ENCODE measurements at regions not wholly inside any gene's neighbourhood (a gene's known extent, or its start where the extent isn't known, plus 50 kb on each side); places are given as distances from the start of the nearest gene placed in this dataset.

- no peaks in the 10 kb centered on the region for H3K4me1 Mint-ChIP-seq (ENCODE audit: low read depth in 2 of 2)
- no peak overlapping the region for H3K27ac Mint-ChIP-seq
- peaks cover 3% of the 10 kb centered on the region for H3K9me3 Mint-ChIP-seq
- H3K27me3 Mint-ChIP-seq, result no peaks in the 10 kb centered on the region
- DNase-seq (ENCODE audit: low spot score) (no peak), ATAC-seq (no peak)
- no peaks in the 10 kb centered on the region for H3K36me3 Mint-ChIP-seq
- H3K4me3 Mint-ChIP-seq, result no peak overlapping the region
Measured at GRCh38 chr11:127478826-127479225, 478.3 kb upstream of the KIRREL3 start.

DNA sequence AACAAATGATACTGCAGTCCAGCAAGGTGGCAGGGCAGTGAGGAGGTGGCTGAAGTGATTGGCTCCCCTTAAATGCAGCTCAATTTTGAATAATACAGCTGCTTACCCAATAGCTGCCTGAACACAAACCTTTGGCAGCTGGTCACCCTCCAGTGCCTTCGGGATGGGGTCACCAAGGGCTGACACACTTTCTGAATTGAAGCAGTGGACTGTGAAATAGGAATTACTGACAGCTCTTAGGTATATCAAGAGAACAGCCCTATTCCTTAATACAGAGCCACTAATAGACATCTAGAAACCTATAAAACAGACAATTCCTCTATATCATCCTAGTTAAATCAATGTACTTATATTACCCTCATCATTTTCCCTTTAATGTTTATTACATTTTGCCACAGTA is 474.2 kb upstream of the KIRREL3 start:
- DNase-seq (ENCODE audit: low spot score) (no peak), ATAC-seq (no peak)
- H3K9me3 Mint-ChIP-seq, result peaks cover 3% of the 10 kb centered on the region
- no peaks in the 10 kb centered on the region for H3K27me3 Mint-ChIP-seq
- H3K4me1 Mint-ChIP-seq (ENCODE audit: low read depth in 2 of 2), result no peaks in the 10 kb centered on the region
- no peaks in the 10 kb centered on the region for H3K36me3 Mint-ChIP-seq
- H3K4me3 Mint-ChIP-seq, result no peak overlapping the region
- no peak overlapping the region for H3K27ac Mint-ChIP-seq

- no peak overlapping the region for H3K4me3 Mint-ChIP-seq
- peak in 1 of 2 donors; percentile 36 for ATAC-seq
- no peak for DNase-seq (ENCODE audit: low spot score)
- H3K9me3 Mint-ChIP-seq, result no peaks in the 10 kb centered on the region
- H3K36me3 Mint-ChIP-seq, result no peaks in the 10 kb centered on the region
- no peaks in the 10 kb centered on the region for H3K27me3 Mint-ChIP-seq
- H3K4me1 Mint-ChIP-seq (ENCODE audit: low read depth in 2 of 2), result no peaks in the 10 kb centered on the region
- H3K27ac Mint-ChIP-seq, result no peak overlapping the region
Measured at GRCh38 chr11:127472505-127472904, 471.9 kb upstream of the KIRREL3 start.

DNA sequence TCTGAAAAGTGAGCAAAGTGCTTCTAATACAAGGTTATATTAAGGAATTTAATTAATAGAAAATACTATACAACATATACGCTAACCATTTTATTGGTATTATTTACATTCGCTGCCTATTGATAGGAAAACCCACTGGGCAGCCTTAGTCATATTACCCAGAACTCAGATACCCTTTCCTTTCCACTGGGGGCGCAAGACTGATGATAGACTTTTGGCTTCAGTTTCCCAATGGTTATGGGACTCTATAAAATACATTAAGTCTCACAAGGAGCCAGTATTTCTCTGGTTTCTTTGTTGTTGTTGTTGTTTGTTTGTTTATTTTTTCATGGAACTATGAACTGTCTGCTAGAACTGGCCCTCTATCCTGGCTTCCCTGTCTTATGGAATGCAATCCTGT is 471.1 kb upstream of the KIRREL3 start:
- H3K9me3 Mint-ChIP-seq, result no peaks in the 10 kb centered on the region
- ATAC-seq (no peak), DNase-seq (ENCODE audit: low spot score) (no peak)
- no peak overlapping the region for H3K27ac Mint-ChIP-seq
- H3K36me3 Mint-ChIP-seq, result no peaks in the 10 kb centered on the region
- no peaks in the 10 kb centered on the region for H3K4me1 Mint-ChIP-seq (ENCODE audit: low read depth in 2 of 2)
- no peak overlapping the region for H3K4me3 Mint-ChIP-seq
- no peaks in the 10 kb centered on the region for H3K27me3 Mint-ChIP-seq

DNA sequence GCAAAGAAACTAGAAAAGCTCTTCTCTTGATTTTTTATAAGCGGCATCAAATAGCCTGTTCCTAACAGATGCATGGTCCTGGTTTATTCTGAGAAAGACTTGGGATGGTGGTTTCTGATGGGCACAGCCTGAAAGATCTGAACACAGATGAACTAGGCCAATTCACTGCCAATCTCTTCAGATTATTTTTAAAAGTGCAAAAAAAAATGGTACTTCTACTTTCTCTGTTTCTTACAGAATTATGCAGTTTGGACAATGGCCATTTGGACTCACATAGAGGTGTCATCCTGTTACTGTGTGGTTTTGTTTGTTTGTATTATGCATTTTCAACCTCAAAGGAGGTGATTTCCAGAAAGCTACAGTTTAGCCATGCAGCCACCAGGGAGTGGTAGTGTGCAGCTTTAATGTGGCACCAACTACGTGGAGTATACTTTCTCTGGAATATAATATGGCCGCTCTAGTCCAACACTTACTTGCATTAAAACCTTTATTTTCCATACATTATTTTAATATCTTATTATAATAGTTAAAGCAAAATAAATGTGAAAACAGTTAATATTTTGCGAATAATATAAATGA is 469.8 kb upstream of the KIRREL3 start:
- no peak for ATAC-seq
- no peaks in the 10 kb centered on the region for H3K36me3 Mint-ChIP-seq
- DNase-seq (ENCODE audit: low spot score), result no peak
- H3K9me3 Mint-ChIP-seq, result no peaks in the 10 kb centered on the region
- no peaks in the 10 kb centered on the region for H3K27me3 Mint-ChIP-seq
- no peak overlapping the region for H3K4me3 Mint-ChIP-seq
- no peak overlapping the region for H3K27ac Mint-ChIP-seq
- H3K4me1 Mint-ChIP-seq (ENCODE audit: low read depth in 2 of 2), result no peaks in the 10 kb centered on the region

- Mint-ChIP-seq H3K9me3 (no peaks in the 10 kb centered on the region), H3K4me1 (ENCODE audit: low read depth in 2 of 2) (no peaks in the 10 kb centered on the region), H3K27me3 (peaks cover 0 to 12% of the 10 kb centered on the region in 2 donors), H3K36me3 (no peaks in the 10 kb centered on the region), H3K27ac (no peak overlapping the region), H3K4me3 (no peak overlapping the region)
- DNase-seq (ENCODE audit: low spot score) (no peak), ATAC-seq (no peak)
Measured at GRCh38 chr11:127464325-127464724, 463.8 kb upstream of the KIRREL3 start.

GRCh38 chr11:127462065-127462344 is 461.4 kb upstream of the KIRREL3 start:
- DNase-seq (ENCODE audit: low spot score), result no peak
- Mint-ChIP-seq H3K4me3 (no peak overlapping the region), H3K4me1 (ENCODE audit: low read depth in 2 of 2) (no peaks in the 10 kb centered on the region), H3K9me3 (no peaks in the 10 kb centered on the region), H3K36me3 (no peaks in the 10 kb centered on the region), H3K27ac (no peak overlapping the region), H3K27me3 (peaks cover 0 to 12% of the 10 kb centered on the region in 2 donors)
- ATAC-seq, result no peak

GRCh38 chr11:127461241-127462064 is 460.9 kb upstream of the KIRREL3 start:
- H3K4me1 Mint-ChIP-seq (ENCODE audit: low read depth in 2 of 2), result no peaks in the 10 kb centered on the region
- no peak overlapping the region for H3K27ac Mint-ChIP-seq
- DNase-seq (ENCODE audit: low spot score) (no peak), ATAC-seq (no peak)
- H3K36me3 Mint-ChIP-seq, result no peaks in the 10 kb centered on the region
- H3K27me3 Mint-ChIP-seq, result peaks cover 0 to 12% of the 10 kb centered on the region in 2 donors
- no peaks in the 10 kb centered on the region for H3K9me3 Mint-ChIP-seq
- H3K4me3 Mint-ChIP-seq, result no peak overlapping the region

GRCh38 chr11:127458561-127458960 is 458.0 kb upstream of the KIRREL3 start:
- no peak for DNase-seq (ENCODE audit: low spot score)
- Mint-ChIP-seq H3K36me3 (no peaks in the 10 kb centered on the region), H3K9me3 (no peaks in the 10 kb centered on the region), H3K27ac (no peak overlapping the region), H3K4me3 (no peak overlapping the region), H3K27me3 (peaks cover 0 to 9% of the 10 kb centered on the region in 2 donors), H3K4me1 (ENCODE audit: low read depth in 2 of 2) (no peaks in the 10 kb centered on the region)
- no peak for ATAC-seq

DNA sequence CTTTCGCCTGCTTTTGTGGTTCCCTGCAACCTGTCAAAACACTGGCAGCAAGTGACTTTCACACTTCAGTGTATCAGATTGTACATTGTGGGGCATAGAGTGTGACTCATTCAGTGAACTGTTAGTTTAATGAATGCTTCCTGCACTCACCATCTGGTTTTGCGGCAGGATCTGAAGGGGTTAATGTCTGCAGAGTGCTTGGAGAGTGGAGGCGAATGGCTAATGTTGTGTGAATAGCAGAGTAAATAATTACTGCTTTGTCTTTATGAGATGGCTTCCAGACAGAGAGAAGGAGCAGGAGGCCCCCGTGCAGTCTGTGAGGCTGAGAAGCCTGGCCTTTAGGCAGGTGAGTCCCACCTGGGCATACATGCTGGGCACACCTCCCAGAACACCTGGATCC is 454.3 kb upstream of the KIRREL3 start:
- H3K4me1 Mint-ChIP-seq (ENCODE audit: low read depth in 2 of 2), result no peaks in the 10 kb centered on the region
- no peak overlapping the region for H3K27ac Mint-ChIP-seq
- ATAC-seq (no peak), DNase-seq (ENCODE audit: low spot score) (no peak)
- H3K36me3 Mint-ChIP-seq, result no peaks in the 10 kb centered on the region
- H3K4me3 Mint-ChIP-seq, result no peak overlapping the region
- H3K9me3 Mint-ChIP-seq, result no peaks in the 10 kb centered on the region
- H3K27me3 Mint-ChIP-seq, result no peaks in the 10 kb centered on the region

DNA sequence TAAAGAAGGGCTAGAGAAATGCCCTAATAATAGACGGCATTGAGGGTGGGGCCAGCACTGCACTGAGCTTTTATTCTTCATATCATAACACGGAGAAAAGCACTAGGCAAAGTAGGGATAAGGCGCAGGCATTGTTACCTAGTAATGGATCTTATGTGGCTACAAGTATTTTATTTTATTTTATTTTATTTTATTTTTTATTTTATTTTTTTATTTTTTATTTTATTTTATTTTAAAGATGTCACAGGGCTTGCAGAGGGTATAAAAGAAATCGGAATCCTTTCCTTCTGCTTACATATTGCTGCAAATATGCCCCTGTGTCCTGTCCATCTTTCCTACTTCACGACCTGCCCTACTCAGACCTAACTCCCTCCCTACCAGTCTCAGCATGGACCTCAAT is 452.0 kb upstream of the KIRREL3 start:
- H3K27ac Mint-ChIP-seq, result no peak overlapping the region
- H3K9me3 Mint-ChIP-seq, result no peaks in the 10 kb centered on the region
- DNase-seq (ENCODE audit: low spot score), result no peak
- ATAC-seq, result no peak
- H3K27me3 Mint-ChIP-seq, result no peaks in the 10 kb centered on the region
- H3K4me3 Mint-ChIP-seq, result no peak overlapping the region
- H3K36me3 Mint-ChIP-seq, result no peaks in the 10 kb centered on the region
- no peaks in the 10 kb centered on the region for H3K4me1 Mint-ChIP-seq (ENCODE audit: low read depth in 2 of 2)

DNA sequence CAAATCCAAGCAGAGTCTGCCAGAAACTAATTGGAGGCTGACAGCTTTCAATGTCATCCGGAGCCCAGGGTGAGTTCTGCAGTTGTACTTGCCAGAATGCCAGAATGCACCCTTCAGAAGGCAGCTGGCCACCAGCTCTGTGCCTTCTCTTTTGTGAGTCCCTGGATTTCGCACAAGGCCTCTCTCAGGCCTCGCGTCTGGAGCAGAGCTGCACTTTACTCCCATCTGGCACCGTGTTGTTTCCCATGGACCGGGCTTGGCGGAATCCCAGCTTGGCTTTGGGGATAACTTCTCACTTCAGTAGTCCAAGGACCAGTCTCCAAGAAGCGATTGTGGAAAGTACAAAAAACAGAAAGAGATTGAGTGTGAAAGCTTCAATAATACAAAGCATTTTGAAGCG is 451.3 kb upstream of the KIRREL3 start:
- Mint-ChIP-seq H3K36me3 (no peaks in the 10 kb centered on the region), H3K27ac (no peak overlapping the region), H3K27me3 (no peaks in the 10 kb centered on the region), H3K4me3 (no peak overlapping the region), H3K4me1 (ENCODE audit: low read depth in 2 of 2) (no peaks in the 10 kb centered on the region), H3K9me3 (no peaks in the 10 kb centered on the region)
- no peak for DNase-seq (ENCODE audit: low spot score)
- no peak for ATAC-seq

DNA sequence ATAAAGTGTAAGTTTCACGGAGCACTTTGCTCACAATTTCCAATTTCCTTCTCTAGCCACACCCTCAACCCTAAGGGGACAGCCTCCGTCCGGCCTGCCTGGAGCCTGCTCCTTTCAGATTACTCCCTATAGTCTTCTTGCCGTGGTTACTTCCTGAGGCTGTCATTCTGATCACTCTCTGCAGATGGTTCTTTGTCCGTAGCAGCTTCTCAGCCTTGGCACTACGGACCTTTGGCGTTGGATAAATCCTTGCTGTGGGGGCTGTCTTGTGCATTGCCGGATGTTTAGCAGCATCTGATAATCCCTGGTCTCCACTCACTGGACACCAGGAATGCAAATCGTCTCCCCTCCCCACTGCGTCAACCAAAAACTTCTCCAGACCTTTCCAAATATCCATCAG is 447.5 kb upstream of the KIRREL3 start:
- Mint-ChIP-seq H3K4me3 (no peak overlapping the region), H3K27me3 (peaks cover 0 to 8% of the 10 kb centered on the region in 2 donors), H3K9me3 (no peaks in the 10 kb centered on the region), H3K36me3 (no peaks in the 10 kb centered on the region), H3K4me1 (ENCODE audit: low read depth in 2 of 2) (no peaks in the 10 kb centered on the region), H3K27ac (no peak overlapping the region)
- DNase-seq (ENCODE audit: low spot score), result no peak
- no peak for ATAC-seq

DNA sequence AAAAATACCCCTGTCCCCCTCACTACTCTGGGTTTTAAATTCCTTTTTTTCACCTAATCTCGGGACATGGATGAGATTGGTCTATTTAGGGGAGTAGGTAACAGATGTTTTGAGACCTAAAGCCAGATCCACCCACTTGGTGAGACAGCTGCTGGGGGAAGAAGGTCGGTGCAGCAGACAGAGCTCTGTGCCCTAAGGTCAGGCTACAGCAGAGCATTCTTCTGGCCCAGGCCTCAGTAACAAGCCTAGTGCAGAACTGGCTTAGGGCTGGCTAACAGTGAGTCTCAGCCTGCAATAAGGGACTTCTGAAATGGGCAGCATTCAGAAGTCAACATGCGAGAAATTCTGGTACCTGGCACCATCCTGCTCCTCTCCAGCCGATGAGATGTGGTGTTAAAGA is 444.9 kb upstream of the KIRREL3 start:
- no peak for ATAC-seq
- H3K4me3 Mint-ChIP-seq, result no peak overlapping the region
- no peaks in the 10 kb centered on the region for H3K4me1 Mint-ChIP-seq (ENCODE audit: low read depth in 2 of 2)
- no peaks in the 10 kb centered on the region for H3K9me3 Mint-ChIP-seq
- no peaks in the 10 kb centered on the region for H3K36me3 Mint-ChIP-seq
- no peak for DNase-seq (ENCODE audit: low spot score)
- peaks cover 0 to 8% of the 10 kb centered on the region in 2 donors for H3K27me3 Mint-ChIP-seq
- no peak overlapping the region for H3K27ac Mint-ChIP-seq

GRCh38 chr11:127443297-127443696 is 442.7 kb upstream of the KIRREL3 start:
- no peak overlapping the region for H3K27ac Mint-ChIP-seq
- H3K36me3 Mint-ChIP-seq, result no peaks in the 10 kb centered on the region
- peaks cover 0 to 14% of the 10 kb centered on the region in 2 donors for H3K27me3 Mint-ChIP-seq
- no peak overlapping the region for H3K4me3 Mint-ChIP-seq
- H3K9me3 Mint-ChIP-seq, result peaks cover 4% of the 10 kb centered on the region
- ATAC-seq (no peak), DNase-seq (ENCODE audit: low spot score) (no peak)
- no peaks in the 10 kb centered on the region for H3K4me1 Mint-ChIP-seq (ENCODE audit: low read depth in 2 of 2)
